ENCODE measurements at regions not wholly inside any gene's neighbourhood (a gene's known extent, or its start where the extent isn't known, plus 50 kb on each side); places are given as distances from the start of the nearest gene placed in this dataset.
"Not testable (repeated sequence)": the region's sequence is repeated elsewhere in the genome, so short reads cannot be mapped to it uniquely, and the experiment has no call there.

- no peak overlapping the region for H3K27ac ChIP-seq (ENCODE audit: low read length)
- TF ChIP-seq EZH2phosphoT487 (IDR thresholded peaks at IDR 0.05; ENCODE audit: low read depth), result no peak
- TF ChIP-seq CTCF (IDR thresholded peaks at IDR 0.05; ENCODE audit: low read depth, low read length), result no peak
Observed at GRCh38 chr4:158036998-158037397, 135.8 kb downstream of the GASK1B start.

GRCh38 chr4:158035662-158036195, 137.1 kb downstream of the GASK1B start:
- no peaks in the 10 kb centered on the region for H4K20me1 ChIP-seq (ENCODE audit: insufficient read depth, low read length)
- no peak overlapping the region for H3K4me2 ChIP-seq (ENCODE audit: low read length)
- H3K79me2 ChIP-seq (ENCODE audit: low read length), result no peaks in the 10 kb centered on the region
- H2AFZ ChIP-seq (ENCODE audit: low read depth, low read length), result no peak overlapping the region
- peaks cover 14% of the 10 kb centered on the region; the same call in 1 of the 2 replicates for H3K9me3 ChIP-seq (ENCODE audit: insufficient read depth, low read length)
- no peak for TF ChIP-seq EZH2phosphoT487 (IDR thresholded peaks at IDR 0.05; ENCODE audit: low read depth)
- TF ChIP-seq CTCF (IDR thresholded peaks at IDR 0.05; ENCODE audit: low read depth, low read length), result no peak
- no peak overlapping the region for H3K4me3 ChIP-seq (ENCODE audit: low read length)
- no peak overlapping the region for H3K9ac ChIP-seq (ENCODE audit: low read length)
- peaks cover 15% of the 10 kb centered on the region for H3K4me1 ChIP-seq (ENCODE audit: low read length)
- no peak overlapping the region for H3K27ac ChIP-seq (ENCODE audit: low read length)
- H3K27me3 ChIP-seq (ENCODE audit: low read depth, low read length), result no peaks in the 10 kb centered on the region
- peaks cover 5% of the 10 kb centered on the region for H3K36me3 ChIP-seq (replicated peaks; ENCODE audit: low read depth, low read length)

More at GRCh38 chr4:158036998-158037397, 135.8 kb downstream of the GASK1B start:
- no peak overlapping the region for H3K4me2 ChIP-seq (ENCODE audit: low read length)
- peaks cover 15% of the 10 kb centered on the region; the same call in 1 of the 2 replicates for H3K9me3 ChIP-seq (ENCODE audit: insufficient read depth, low read length)
- H2AFZ ChIP-seq (ENCODE audit: low read depth, low read length), result no peak overlapping the region
- H3K79me2 ChIP-seq (ENCODE audit: low read length), result no peaks in the 10 kb centered on the region
- peaks cover 5% of the 10 kb centered on the region for H3K36me3 ChIP-seq (replicated peaks; ENCODE audit: low read depth, low read length)
- H3K9ac ChIP-seq (ENCODE audit: low read length), result no peak overlapping the region
- no peaks in the 10 kb centered on the region for H4K20me1 ChIP-seq (ENCODE audit: insufficient read depth, low read length)
- no peak overlapping the region for H3K4me3 ChIP-seq (ENCODE audit: low read length)
- peaks cover 15% of the 10 kb centered on the region for H3K4me1 ChIP-seq (ENCODE audit: low read length)
- H3K27me3 ChIP-seq (ENCODE audit: low read depth, low read length), result no peaks in the 10 kb centered on the region

GRCh38 chr4:158033416-158034120, 139.3 kb downstream of the GASK1B start:
- H3K4me1 ChIP-seq (ENCODE audit: low read length), result peaks cover 15% of the 10 kb centered on the region
- H3K4me2 ChIP-seq (ENCODE audit: low read length), result peak overlapping the region; percentile 64
- peak overlapping the region; percentile 3; the same call in 1 of the 2 replicates for H3K27ac ChIP-seq (ENCODE audit: low read length)
- H3K9ac ChIP-seq (ENCODE audit: low read length), result no peak overlapping the region
- H3K36me3 ChIP-seq (replicated peaks; ENCODE audit: low read depth, low read length), result no peaks in the 10 kb centered on the region
- peak overlapping the region; percentile 24; the same call in 1 of the 2 replicates for H3K4me3 ChIP-seq (ENCODE audit: low read length)
- peaks cover 4% of the 10 kb centered on the region; the same call in 1 of the 2 replicates for H3K9me3 ChIP-seq (ENCODE audit: insufficient read depth, low read length)
- no peak overlapping the region for H2AFZ ChIP-seq (ENCODE audit: low read depth, low read length)
- no peaks in the 10 kb centered on the region for H3K27me3 ChIP-seq (ENCODE audit: low read depth, low read length)
- H4K20me1 ChIP-seq (ENCODE audit: insufficient read depth, low read length), result no peaks in the 10 kb centered on the region
- TF ChIP-seq CTCF (IDR thresholded peaks at IDR 0.05; ENCODE audit: low read depth, low read length) (no peak), EZH2phosphoT487 (IDR thresholded peaks at IDR 0.05; ENCODE audit: low read depth) (no peak)
- no peaks in the 10 kb centered on the region for H3K79me2 ChIP-seq (ENCODE audit: low read length)

GRCh38 chr4:158032733-158033415, 140.0 kb downstream of the GASK1B start:
- Histone ChIP-seq H3K4me3 (ENCODE audit: low read length) (peak overlapping the region; percentile 24; the same call in 1 of the 2 replicates), H3K9ac (ENCODE audit: low read length) (no peak overlapping the region), H3K4me2 (ENCODE audit: low read length) (peak overlapping the region; percentile 64), H3K27me3 (ENCODE audit: low read depth, low read length) (no peaks in the 10 kb centered on the region), H2AFZ (ENCODE audit: low read depth, low read length) (no peak overlapping the region), H3K9me3 (ENCODE audit: insufficient read depth, low read length) (peaks cover 5% of the 10 kb centered on the region; the same call in 1 of the 2 replicates), H3K36me3 (replicated peaks; ENCODE audit: low read depth, low read length) (no peaks in the 10 kb centered on the region), H3K27ac (ENCODE audit: low read length) (no peak overlapping the region), H3K79me2 (ENCODE audit: low read length) (no peaks in the 10 kb centered on the region), H3K4me1 (ENCODE audit: low read length) (peaks cover 15% of the 10 kb centered on the region), H4K20me1 (ENCODE audit: insufficient read depth, low read length) (no peaks in the 10 kb centered on the region)
- TF ChIP-seq CTCF (IDR thresholded peaks at IDR 0.05; ENCODE audit: low read depth, low read length) (no peak), EZH2phosphoT487 (IDR thresholded peaks at IDR 0.05; ENCODE audit: low read depth) (no peak)

GRCh38 chr4:158028381-158028780, 144.4 kb downstream of the GASK1B start:
- not testable (repeated sequence) for H3K36me3 ChIP-seq (replicated peaks; ENCODE audit: low read depth, low read length); H3K79me2 ChIP-seq (ENCODE audit: low read length); H3K27me3 ChIP-seq (ENCODE audit: low read depth, low read length); H3K9me3 ChIP-seq (ENCODE audit: insufficient read depth, low read length); H3K9ac ChIP-seq (ENCODE audit: low read length); H3K4me2 ChIP-seq (ENCODE audit: low read length); H2AFZ ChIP-seq (ENCODE audit: low read depth, low read length); H4K20me1 ChIP-seq (ENCODE audit: insufficient read depth, low read length); H3K4me3 ChIP-seq (ENCODE audit: low read length); H3K4me1 ChIP-seq (ENCODE audit: low read length); H3K27ac ChIP-seq (ENCODE audit: low read length)
